HG02642 (cell line): ENCODE measurements at regions not wholly inside any gene's neighbourhood (a gene's known extent, or its start where the extent isn't known, plus 50 kb on each side); places are given as distances from the start of the nearest gene placed in this dataset.
A peak's percentile ranks its signal among the peaks of the same experiment; 100 is the strongest.
"Not testable (repeated sequence)": the region's sequence is repeated elsewhere in the genome, so short reads cannot be mapped to it uniquely, and the experiment has no call there.

Source experiments
- ATAC-seq: cut with Tn5 transposase; IDR thresholded peaks from one replicate; pipeline ENCODE4 v1.9.1; 2021; ENCODE audit warnings: mild to moderate bottlenecking; ENCODE audit not compliant: unreplicated experiment, poor library complexity

- peak; percentile 95 for ATAC-seq
Measured at GRCh38 chr5:157948738-157949410, 89.9 kb upstream of the CLINT1 start.

GRCh38 chr5:157947156-157947555, 88.2 kb upstream of the CLINT1 start:
- no peak for ATAC-seq

GRCh38 chr5:157945822-157946221, 86.9 kb upstream of the CLINT1 start:
- not testable (repeated sequence) for ATAC-seq

- no peak for ATAC-seq
Measured at GRCh38 chr5:157944938-157945337, 86.0 kb upstream of the CLINT1 start.

GRCh38 chr5:157944077-157944633, 85.2 kb upstream of the CLINT1 start:
- ATAC-seq, result no peak

GRCh38 chr5:157942595-157942994, 83.7 kb upstream of the CLINT1 start:
- ATAC-seq, result no peak

GRCh38 chr5:157941616-157942015, 82.7 kb upstream of the CLINT1 start:
- ATAC-seq, result no peak

- ATAC-seq, result not testable (repeated sequence)
Measured at GRCh38 chr5:157938101-157938500, 79.2 kb upstream of the CLINT1 start.

GRCh38 chr5:157936776-157937501, 78.0 kb upstream of the CLINT1 start:
- ATAC-seq, result not testable (repeated sequence)

GRCh38 chr5:157934600-157934999, 75.7 kb upstream of the CLINT1 start:
- no peak for ATAC-seq

- no peak for ATAC-seq
Measured at GRCh38 chr5:157933005-157933404, 74.1 kb upstream of the CLINT1 start.

- no peak for ATAC-seq
Measured at GRCh38 chr5:157930710-157931109, 71.8 kb upstream of the CLINT1 start.

GRCh38 chr5:157926977-157927376, 68.0 kb upstream of the CLINT1 start:
- ATAC-seq, result no peak

GRCh38 chr5:157925786-157926671, 67.1 kb upstream of the CLINT1 start:
- no peak for ATAC-seq

GRCh38 chr5:157924931-157925729, 66.2 kb upstream of the CLINT1 start:
- ATAC-seq, result no peak

- no peak for ATAC-seq
Measured at GRCh38 chr5:157924490-157924889, 65.5 kb upstream of the CLINT1 start.

GRCh38 chr5:157923765-157924164, 64.8 kb upstream of the CLINT1 start:
- no peak for ATAC-seq

- no peak for ATAC-seq
Measured at GRCh38 chr5:157922026-157922425, 63.1 kb upstream of the CLINT1 start.

GRCh38 chr5:157920828-157921170, 61.9 kb upstream of the CLINT1 start:
- no peak for ATAC-seq
